HG02970 (cell line): ENCODE measurements at regions not wholly inside any gene's neighbourhood (a gene's known extent, or its start where the extent isn't known, plus 50 kb on each side); places are given as distances from the start of the nearest gene placed in this dataset.

Experiments used
- ATAC-seq: cut with Tn5 transposase; IDR thresholded peaks from one replicate; pipeline ENCODE4 v1.9.1; 2021; ENCODE audit warnings: mild to moderate bottlenecking, moderate library complexity, moderate number of reproducible peaks; ENCODE audit not compliant: unreplicated experiment, low FRiP score

- ATAC-seq = no peak
Measured at GRCh38 chr1:168865850-168866620, 137.0 kb upstream of the DPT start.

DNA sequence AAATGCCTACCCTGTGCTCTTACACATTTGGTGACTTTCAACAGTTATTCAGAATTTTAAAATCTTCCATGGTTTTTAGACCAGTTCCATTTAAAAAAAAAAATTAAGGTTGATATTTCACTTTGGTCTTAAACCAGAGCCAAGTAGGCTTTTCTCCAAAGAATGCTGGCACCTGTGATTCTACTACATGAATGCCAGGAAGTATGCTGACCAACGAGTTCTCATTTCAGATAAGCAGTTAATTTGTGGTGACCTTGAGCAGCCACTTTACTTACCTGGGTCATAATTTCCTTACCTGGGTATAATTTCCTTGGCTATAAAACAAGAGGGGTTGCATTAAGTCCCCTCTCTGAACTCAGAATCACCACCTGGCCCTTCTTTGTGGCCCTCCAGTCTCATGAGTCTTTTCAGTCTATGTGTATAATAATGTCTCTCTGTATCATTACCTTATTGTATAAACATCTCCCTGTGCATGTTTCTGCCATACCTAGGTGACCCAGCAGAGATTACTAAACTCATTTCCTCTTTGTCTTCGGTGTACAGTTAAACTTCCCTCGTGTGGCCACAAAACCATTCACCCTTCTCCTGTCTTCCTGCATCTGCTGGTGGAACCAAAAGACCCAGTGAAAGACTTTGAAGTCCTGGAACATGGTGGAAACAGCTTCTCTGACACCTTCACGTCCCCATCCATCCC, 139.1 kb upstream of the DPT start:
- no peak for ATAC-seq

GRCh38 chr1:168871531-168871930, 142.5 kb upstream of the DPT start:
- ATAC-seq = no peak

GRCh38 chr1:168875831-168876230, 146.8 kb upstream of the DPT start:
- ATAC-seq = no peak

- ATAC-seq = no peak
Measured at GRCh38 chr1:168876830-168877229, 147.8 kb upstream of the DPT start.

GRCh38 chr1:168879896-168880734, 151.1 kb upstream of the DPT start:
- no peak for ATAC-seq

DNA sequence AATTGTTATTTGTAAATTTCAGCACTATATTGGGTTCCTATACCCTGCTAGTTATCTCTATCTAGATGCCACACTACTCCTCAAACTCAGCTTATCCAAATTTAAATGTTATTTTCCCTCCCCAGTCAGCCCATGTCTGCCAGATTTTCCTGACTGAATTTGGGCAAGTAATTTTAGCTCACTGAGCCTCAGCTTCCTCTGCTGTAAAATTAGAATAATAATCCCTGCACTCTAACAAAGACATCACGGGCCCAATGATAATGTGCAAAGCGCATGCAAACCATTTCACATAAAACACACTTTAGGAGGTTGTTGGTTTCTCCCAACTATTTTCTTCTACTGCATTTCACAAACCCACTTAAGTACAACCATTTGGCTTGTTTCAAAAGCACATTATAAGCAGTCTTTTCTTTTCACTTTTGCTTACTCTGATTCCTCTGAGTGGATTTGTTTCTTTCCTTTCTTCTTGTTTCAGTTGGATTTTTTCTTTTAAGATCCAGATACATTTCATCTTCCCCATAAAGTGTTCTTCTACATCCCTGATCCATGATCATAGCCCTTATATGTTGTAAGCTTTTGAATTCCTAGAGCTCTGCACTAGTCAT, 152.8 kb upstream of the DPT start:
- no peak for ATAC-seq

DNA sequence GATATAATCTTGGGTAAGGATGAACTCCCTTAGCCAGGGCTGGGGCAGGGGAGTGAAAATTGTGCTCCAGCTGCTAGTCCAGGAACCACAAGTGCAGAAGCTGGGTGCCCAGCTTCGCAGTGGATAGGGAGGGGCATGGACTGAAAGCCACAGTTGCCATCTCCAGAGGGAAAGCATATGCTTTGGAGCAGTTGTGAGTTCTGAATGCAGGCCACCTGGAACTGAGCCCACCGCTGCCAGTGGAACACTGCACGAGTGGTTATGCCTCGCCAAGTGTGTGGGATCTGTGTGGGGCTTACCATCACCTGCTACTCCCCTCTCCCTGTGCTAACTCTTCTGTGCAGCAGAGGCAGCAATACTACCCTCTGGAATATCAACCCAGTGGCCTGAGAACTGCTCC, 158.4 kb upstream of the DPT start:
- no peak for ATAC-seq

DNA sequence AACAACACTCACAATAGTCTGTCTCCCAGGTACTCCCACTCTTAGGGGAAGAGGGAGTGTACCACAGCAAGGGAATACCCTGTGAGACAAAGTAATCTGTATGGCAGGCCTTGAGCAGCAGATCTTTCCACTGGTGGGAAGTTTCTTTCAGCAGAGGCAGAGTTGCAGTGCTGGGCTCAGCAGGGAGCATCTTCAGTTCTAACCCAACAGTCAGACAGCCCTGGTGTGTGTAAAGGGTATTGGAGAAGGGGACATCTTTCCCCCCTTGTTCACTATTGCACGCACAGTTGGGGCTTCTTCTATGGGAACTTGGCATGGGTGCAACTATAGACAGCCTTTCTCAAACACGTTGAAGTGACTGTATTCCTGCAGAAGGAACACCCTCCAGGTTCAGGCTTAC, 159.4 kb upstream of the DPT start:
- no peak for ATAC-seq

DNA sequence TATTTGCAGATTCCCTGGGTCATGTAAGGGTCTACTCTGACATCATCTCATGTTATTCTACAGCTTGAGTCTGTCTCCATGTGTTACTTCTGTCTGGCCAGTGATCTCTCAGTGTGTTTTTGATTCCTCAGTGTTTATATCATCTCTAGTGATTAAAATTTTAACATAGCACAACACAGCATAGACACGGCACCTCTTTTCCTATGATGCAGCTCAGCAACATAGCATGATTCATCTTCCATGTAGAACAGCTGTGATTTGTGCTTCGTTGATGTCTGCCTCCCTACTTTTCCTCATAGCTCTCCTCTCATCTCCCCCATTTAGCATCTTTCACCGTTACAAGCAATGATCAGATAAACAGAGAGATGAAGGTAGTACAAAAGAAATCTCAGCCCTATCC, 163.9 kb upstream of the DPT start:
- ATAC-seq = no peak

DNA sequence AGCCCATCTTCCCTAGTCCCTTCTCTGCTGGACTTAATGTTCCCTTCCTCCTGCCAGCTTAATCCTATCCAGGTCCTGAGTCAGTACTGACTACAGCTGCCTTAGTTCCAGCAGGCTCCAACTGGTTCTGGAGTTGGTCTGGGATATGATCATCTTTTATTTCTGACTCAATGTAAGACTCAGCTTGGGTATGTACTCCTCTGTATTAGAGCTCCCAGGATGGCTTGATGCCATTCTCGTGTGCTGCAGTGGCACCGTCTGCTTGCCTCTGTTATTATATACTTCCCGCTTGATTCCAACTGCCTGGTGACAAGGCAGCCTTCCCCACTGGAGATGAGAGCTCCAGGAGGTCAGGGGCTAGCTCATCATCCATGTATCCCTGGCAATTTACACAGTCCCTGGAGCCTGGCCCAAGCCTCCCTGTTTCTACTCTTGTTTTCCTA, 164.4 kb upstream of the DPT start:
- ATAC-seq = no peak

DNA sequence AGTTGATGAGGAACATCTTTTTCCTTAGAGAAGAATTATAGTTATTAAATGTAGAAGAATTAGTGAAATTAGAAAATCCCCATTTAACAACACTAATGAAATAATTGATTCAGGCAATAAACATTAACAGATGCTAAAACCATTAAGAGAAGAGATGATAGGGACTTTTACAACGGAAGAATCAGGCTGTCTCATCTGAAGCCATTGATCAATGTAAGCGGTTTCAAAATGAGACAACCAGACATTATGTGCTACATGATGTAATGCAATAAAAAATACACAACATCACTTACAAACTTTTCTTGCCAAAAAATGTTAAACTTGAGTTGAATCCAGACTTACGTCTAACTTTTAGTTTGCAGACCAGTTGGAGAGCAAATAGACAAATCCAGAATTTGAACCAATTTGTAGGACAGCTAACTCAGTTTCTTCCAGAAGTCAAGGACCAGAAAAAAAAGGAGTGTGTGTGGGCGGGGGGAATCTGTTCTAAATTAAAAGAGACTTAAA, 165.4 kb upstream of the DPT start:
- ATAC-seq = no peak

DNA sequence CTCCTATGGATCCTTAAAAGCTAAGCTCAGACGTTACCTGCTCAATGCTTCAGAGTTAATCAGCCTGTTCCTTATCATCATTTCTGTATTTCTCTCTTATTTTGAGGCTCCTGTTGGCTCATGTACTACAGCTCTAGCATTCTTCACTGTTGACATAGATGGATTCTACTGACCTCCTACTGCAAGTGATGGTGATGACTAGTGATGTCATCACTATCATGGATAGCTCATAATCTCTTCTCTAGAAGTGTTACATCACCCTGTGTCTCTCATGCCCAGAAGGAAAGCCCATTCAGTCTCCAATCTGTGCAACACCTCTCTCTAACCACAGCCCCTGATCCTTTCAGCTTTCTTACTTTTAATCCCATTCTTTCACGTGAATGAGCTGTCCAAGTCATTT, 168.2 kb upstream of the DPT start:
- no peak for ATAC-seq

DNA sequence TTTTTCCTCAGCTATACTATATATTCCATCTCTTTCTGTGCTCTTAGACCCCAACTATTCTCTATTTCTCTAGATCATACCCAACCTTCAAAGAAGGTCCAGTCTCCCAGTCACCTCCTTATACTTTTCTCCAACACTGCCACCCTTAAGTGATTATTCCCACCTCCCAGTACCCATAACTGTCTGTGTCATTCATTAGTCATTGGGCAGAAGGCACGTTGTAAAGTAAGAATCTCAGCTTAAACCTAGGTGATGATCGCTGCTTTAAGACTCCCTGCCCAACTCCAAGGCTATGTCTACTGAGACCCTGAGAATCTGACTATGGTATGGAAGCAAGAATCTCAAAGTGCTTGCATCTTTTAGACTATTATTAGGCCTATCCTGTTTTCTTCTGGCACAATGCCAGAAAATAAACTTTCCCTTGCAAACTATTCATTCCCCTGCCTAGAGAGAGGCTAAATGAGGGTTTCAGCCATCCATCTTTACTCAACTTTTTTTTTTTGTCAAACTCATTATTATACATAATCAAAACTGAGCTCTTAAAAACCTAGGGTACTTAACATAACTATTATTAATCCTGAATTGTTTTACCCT, 174.3 kb upstream of the DPT start:
- no peak for ATAC-seq

DNA sequence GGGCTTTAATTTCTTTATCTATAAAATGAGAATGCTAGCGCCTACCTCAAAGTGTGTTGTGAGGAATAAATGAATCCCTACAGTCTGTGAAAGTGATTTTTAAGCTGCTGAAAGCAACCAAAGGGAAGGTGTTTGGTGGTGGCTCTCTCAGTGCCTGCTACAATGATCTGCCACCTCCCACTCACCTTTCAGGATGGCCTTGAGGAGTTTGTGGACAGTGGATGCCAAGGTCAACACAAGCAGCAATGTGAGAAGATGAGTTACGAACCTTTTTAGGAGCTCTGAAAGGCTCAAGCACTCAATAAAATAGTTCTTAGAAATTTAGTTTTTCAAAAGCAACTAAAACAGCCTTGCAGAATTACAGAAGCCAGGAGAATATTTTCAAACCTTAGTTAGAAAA, 176.6 kb upstream of the DPT start:
- no peak for ATAC-seq

GRCh38 chr1:168906367-168906766, 177.4 kb upstream of the DPT start:
- ATAC-seq = no peak

DNA sequence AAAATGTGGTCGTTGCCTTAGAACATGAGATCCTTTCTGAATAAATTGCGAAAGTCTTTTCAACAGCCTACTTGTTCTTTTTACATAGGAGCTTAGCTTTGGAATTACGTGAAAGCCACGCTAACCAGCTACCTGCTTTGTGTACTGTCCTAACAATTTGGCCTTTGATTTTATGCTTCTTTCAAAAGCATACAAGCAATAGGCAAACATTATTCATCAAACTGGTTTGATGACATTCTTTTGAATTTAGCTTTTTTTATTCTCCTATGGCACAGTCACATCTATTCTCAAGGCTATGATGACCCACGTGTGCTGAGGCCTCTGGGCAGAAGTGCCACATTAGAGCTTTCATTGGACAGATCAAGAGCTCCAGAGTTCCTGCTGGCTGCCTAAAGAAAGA, 178.0 kb upstream of the DPT start:
- no peak for ATAC-seq

GRCh38 chr1:168907786-168908348, 178.9 kb upstream of the DPT start:
- ATAC-seq = no peak

GRCh38 chr1:168910403-168910802, 181.4 kb upstream of the DPT start:
- ATAC-seq = no peak

GRCh38 chr1:168911370-168911769, 182.4 kb upstream of the DPT start:
- no peak for ATAC-seq
